ENCODE measurements at regions not wholly inside any gene's neighbourhood (a gene's known extent, or its start where the extent isn't known, plus 50 kb on each side); places are given as distances from the start of the nearest gene placed in this dataset.

GRCh38 chr11:91326280-91326679, 898.3 kb upstream of the FAT3 start:
- no peak for TF ChIP-seq CTCF (IDR thresholded peaks at IDR 0.05)
- intact Hi-C loops (cut with DNase I), result no loop called here
- H3K27ac ChIP-seq, result no peak overlapping the region
- no peaks in the 10 kb centered on the region for H3K9me3 ChIP-seq
- H3K27me3 ChIP-seq (ENCODE audit: insufficient read depth in 3 of 3, low read length in 2 of 3), result no peaks in the 10 kb centered on the region
- no peak for DNase-seq
- no peaks in the 10 kb centered on the region for H3K36me3 ChIP-seq (ENCODE audit: insufficient read depth in 1 of 2, low read depth in 1 of 2)
- 85 to 94% (median 94%) methylated on average over 2 of the region's 2 CpGs for WGBS, 3 donors
- ATAC-seq, result no peak
- no peaks in the 10 kb centered on the region for H3K4me1 ChIP-seq
- no peak overlapping the region for H3K4me3 ChIP-seq

DNA sequence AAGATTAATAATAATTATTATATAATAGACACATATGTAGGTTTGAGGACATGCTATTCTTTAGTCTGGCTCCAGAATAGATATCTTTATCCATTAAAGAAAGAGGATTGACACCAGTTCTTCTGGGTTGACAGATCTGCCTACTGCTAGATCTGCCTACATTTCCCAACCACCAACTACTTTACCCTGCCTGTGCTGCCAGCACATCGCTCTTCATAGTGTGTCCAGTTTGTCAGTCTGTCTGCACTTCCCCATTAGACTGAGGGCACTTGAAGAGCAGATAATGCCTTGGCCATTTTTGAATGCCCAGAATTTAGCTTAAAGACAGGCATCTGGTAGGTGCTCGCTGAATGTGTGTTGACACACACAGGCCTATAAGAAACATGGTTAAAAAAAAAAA, 910.1 kb upstream of the FAT3 start:
- intact Hi-C loops (cut with DNase I), result no loop called here
- DNase-seq (no peak), ATAC-seq (no peak)
- no peak overlapping the region for H3K27ac ChIP-seq
- H3K27me3 ChIP-seq (ENCODE audit: insufficient read depth in 3 of 3, low read length in 2 of 3), result no peaks in the 10 kb centered on the region
- no peaks in the 10 kb centered on the region for H3K36me3 ChIP-seq (ENCODE audit: insufficient read depth in 1 of 2, low read depth in 1 of 2)
- no peak overlapping the region for H3K4me3 ChIP-seq
- TF ChIP-seq CTCF (IDR thresholded peaks at IDR 0.05), result no peak
- 88 to 93% (median 88%) methylated on average over 2 of the region's 2 CpGs for WGBS, 3 donors
- no peaks in the 10 kb centered on the region for H3K4me1 ChIP-seq
- no peaks in the 10 kb centered on the region for H3K9me3 ChIP-seq

- no peak for ATAC-seq
- H3K27me3 ChIP-seq (ENCODE audit: insufficient read depth in 3 of 3, low read length in 2 of 3), result no peaks in the 10 kb centered on the region
- no peaks in the 10 kb centered on the region for H3K9me3 ChIP-seq
- intact Hi-C loops (cut with DNase I), result no loop called here
- WGBS, 3 donors, result 60 to 63% (median 60%) methylated on average over 2 of the region's 2 CpGs
- H3K27ac ChIP-seq, result no peak overlapping the region
- no peak for TF ChIP-seq CTCF (IDR thresholded peaks at IDR 0.05)
- H3K4me1 ChIP-seq, result no peaks in the 10 kb centered on the region
- DNase-seq, result no peak
- H3K36me3 ChIP-seq (ENCODE audit: insufficient read depth in 1 of 2, low read depth in 1 of 2), result no peaks in the 10 kb centered on the region
- no peak overlapping the region for H3K4me3 ChIP-seq
Measured at GRCh38 chr11:91312541-91312940, 912.1 kb upstream of the FAT3 start.

GRCh38 chr11:91310085-91310484, 914.5 kb upstream of the FAT3 start:
- 80 to 83% (median 82%) methylated on average over 3 of the region's 3 CpGs for WGBS, 3 donors
- H3K4me3 ChIP-seq, result no peak overlapping the region
- H3K9me3 ChIP-seq, result no peaks in the 10 kb centered on the region
- no peak for TF ChIP-seq CTCF (IDR thresholded peaks at IDR 0.05)
- ATAC-seq (no peak), DNase-seq (no peak)
- no peaks in the 10 kb centered on the region for H3K4me1 ChIP-seq
- no peaks in the 10 kb centered on the region for H3K27me3 ChIP-seq (ENCODE audit: insufficient read depth in 3 of 3, low read length in 2 of 3)
- no peaks in the 10 kb centered on the region for H3K36me3 ChIP-seq (ENCODE audit: insufficient read depth in 1 of 2, low read depth in 1 of 2)
- intact Hi-C loops (cut with DNase I), result no loop called here
- no peak overlapping the region for H3K27ac ChIP-seq

- H3K4me3 ChIP-seq, result no peak overlapping the region
- H3K27ac ChIP-seq, result no peak overlapping the region
- no peak for ATAC-seq
- no peak for DNase-seq
- no peaks in the 10 kb centered on the region for H3K4me1 ChIP-seq
- WGBS, 3 donors, result 64 to 75% (median 69%) methylated on average over 2 of the region's 2 CpGs
- H3K27me3 ChIP-seq (ENCODE audit: insufficient read depth in 3 of 3, low read length in 2 of 3), result no peaks in the 10 kb centered on the region
- intact Hi-C loops (cut with DNase I), result no loop called here
- H3K9me3 ChIP-seq, result no peaks in the 10 kb centered on the region
- no peaks in the 10 kb centered on the region for H3K36me3 ChIP-seq (ENCODE audit: insufficient read depth in 1 of 2, low read depth in 1 of 2)
- no peak for TF ChIP-seq CTCF (IDR thresholded peaks at IDR 0.05)
Measured at GRCh38 chr11:91308069-91308468, 916.5 kb upstream of the FAT3 start.

Measured in psoas muscle (tissue), 7 donors.